K562 (cell line): ENCODE measurements at regions not wholly inside any gene's neighbourhood (a gene's known extent, or its start where the extent isn't known, plus 50 kb on each side); places are given as distances from the start of the nearest gene placed in this dataset.

Source experiments
- ATAC-seq: fragments of 200-7000 bp; cut with Tn5 transposase; 3 replicates; pipeline ENCODE4 v1.9.1; 2020; ENCODE audit warnings: moderate library complexity
- BruUV-seq: library from RNA; stranded (reverse); fragments of 400-500 nt; replicated peaks from 2 replicates; lab custom pipeline; 2021; lab: Mats Ljungman, UMichigan
- CTCF ChIA-PET: fragments of 300-600 bp; formaldehyde crosslinking; extraction: SDS; loops from one replicate; lab custom pipeline; 2021; ENCODE audit warnings: low intra/inter-chr PET ratio; lab: Yijun Ruan, JAX
- POLR2A ChIA-PET: fragments of 300-600, 350-650 bp; sonication (Branson Sonifier 250); formaldehyde crosslinking; extraction: SDS; loops from one replicate; lab custom pipeline; 2021; ENCODE audit warnings: antibody characterized with exemption, inconsistent platforms; lab: Yijun Ruan, JAX
- DNase-seq, 4 experiments: peaks; one replicate each; pipeline versions ENCODE4 v3.0.0 to v3.0.0-alpha.2; 2011 to 2018; ENCODE audit warnings: low spot score in 3 of 4, mixed read lengths in 3 of 4; ENCODE audit errors: extremely low read depth in 1 of 4
- FAIRE-seq: peaks from 2 replicates; lab custom pipeline; 2011; peaks lifted over from hg19 to GRCh38; lab: Jason Lieb, UNC
- H2AFZ ChIP-seq: 2 replicates; pipeline ENCODE4 v1.6.0; 2011; ENCODE audit warnings: low read depth, low read length, control low read depth, inconsistent platforms
- H3K27ac ChIP-seq: fragments of 200-600 bp; 3 replicates; pipeline ENCODE4 v1.8.0; 2011; ENCODE audit warnings: low read depth, mild to moderate bottlenecking, control low read depth, inconsistent platforms, low read length, moderate library complexity, mixed read lengths; ENCODE audit errors: extremely low read depth
- H3K27me3 ChIP-seq, 2 experiments: fragments of 300-600 bp in 1 of 2; 2 replicates in 1 of 2; 3 replicates in 1 of 2; pipeline versions ENCODE4 v1.6.0 to v1.8.0; 2011; ENCODE audit warnings: inconsistent platforms in 2 of 2, low read length in 2 of 2, mild to moderate bottlenecking in 1 of 2, mixed read lengths in 1 of 2, moderate library complexity in 1 of 2; ENCODE audit not compliant: control insufficient read depth in 2 of 2, insufficient read depth in 2 of 2
- H3K36me3 ChIP-seq: fragments of 300-600 bp; 3 replicates; pipeline ENCODE4 v1.8.0; 2011; ENCODE audit warnings: mild to moderate bottlenecking, low read length, inconsistent platforms; ENCODE audit not compliant: control insufficient read depth, insufficient read depth
- H3K4me1 ChIP-seq, 2 experiments: fragments of 200-600 bp in 1 of 2; replicated peaks in 1 of 2; 2 replicates in 1 of 2; 3 replicates in 1 of 2; pipeline versions ENCODE4 v1.5.1 to v1.8.0; 2011; ENCODE audit warnings: inconsistent platforms in 2 of 2, low read length in 2 of 2, mild to moderate bottlenecking in 1 of 2, mixed read lengths in 1 of 2, moderate library complexity in 1 of 2; ENCODE audit not compliant: control insufficient read depth in 2 of 2, insufficient read depth in 2 of 2
- H3K4me2 ChIP-seq: 2 replicates; pipeline ENCODE4 v1.6.1; 2011; ENCODE audit warnings: low read length, control low read depth, inconsistent platforms, mixed read lengths; ENCODE audit not compliant: insufficient read depth
- H3K4me3 ChIP-seq: fragments of 200-600 bp; sonication (generic), shearing (Covaris generic); 2 replicates; pipeline ENCODE4 v1.5.1; 2016; ENCODE audit warnings: control low read depth, inconsistent platforms
- H3K79me2 ChIP-seq: fragments of 200-600 bp; 3 replicates; pipeline ENCODE4 v1.8.0; 2011; ENCODE audit warnings: low read length, inconsistent platforms; ENCODE audit not compliant: control insufficient read depth, insufficient read depth
- H3K9ac ChIP-seq, 2 experiments: 2 replicates each; pipeline versions ENCODE4 v1.6.0 to v1.6.1; 2011; ENCODE audit warnings: low read depth in 2 of 2, low read length in 2 of 2, control low read depth in 1 of 2, inconsistent platforms in 1 of 2, mild to moderate bottlenecking in 1 of 2, mixed read lengths in 1 of 2; ENCODE audit not compliant: insufficient read depth in 1 of 2
- H3K9me1 ChIP-seq: one replicate; pipeline ENCODE4 v1.6.0; 2011; ENCODE audit warnings: inconsistent platforms, mild to moderate bottlenecking, low read length, moderate library complexity; ENCODE audit not compliant: control insufficient read depth, insufficient read depth
- H3K9me3 ChIP-seq: replicated peaks from 2 replicates; pipeline ENCODE4 v1.5.1; 2011; ENCODE audit warnings: low read depth, low read length, inconsistent platforms; ENCODE audit not compliant: control insufficient read depth, insufficient read depth
- H4K20me1 ChIP-seq: replicated peaks from 2 replicates; pipeline ENCODE4 v1.6.1; 2011; ENCODE audit warnings: low read length, inconsistent platforms, mixed read lengths; ENCODE audit not compliant: control insufficient read depth, insufficient read depth
- DMBX1 ChIP-seq: fragments of 250-450 bp; sonication (Bioruptor Pico); IDR thresholded peaks from 2 replicates; pipeline ENCODE4 v1.8.0; 2022; ENCODE audit warnings: inconsistent platforms, mild to moderate bottlenecking, moderate library complexity, borderline replicate concordance
- EP300 ChIP-seq: IDR thresholded peaks from 2 replicates; pipeline ENCODE4 v1.6.1; 2012; ENCODE audit warnings: low read length, improper control_type of control experiment
- ERF ChIP-seq: fragments of 450-650 bp; formaldehyde crosslinking; IDR thresholded peaks from 2 replicates; pipeline ENCODE4 v1.4.0; 2020; ENCODE audit warnings: mild to moderate bottlenecking, mixed read lengths
- ETV5 ChIP-seq: sonication (generic); formaldehyde crosslinking; IDR thresholded peaks from 2 replicates; pipeline ENCODE4 v1.4.0; 2020; ENCODE audit warnings: low read depth, mild to moderate bottlenecking, missing genetic modification reagents
- HDAC2 ChIP-seq: fragments of 450-650 bp; IDR thresholded peaks from 2 replicates; pipeline ENCODE4 v1.6.1; 2016; ENCODE audit warnings: mild to moderate bottlenecking
- HNRNPUL1 ChIP-seq: fragments of 200-400 bp; formaldehyde crosslinking; IDR thresholded peaks from 2 replicates; pipeline ENCODE4 v1.6.1; 2017; ENCODE audit warnings: low read length
- SAFB2 ChIP-seq: fragments of 200-400 bp; formaldehyde crosslinking; IDR thresholded peaks from 2 replicates; pipeline ENCODE4 v1.6.1; 2018; ENCODE audit warnings: borderline replicate concordance, low read length, low read depth, moderate library complexity; ENCODE audit not compliant: severe bottlenecking
- TARDBP ChIP-seq: fragments of 450-650 bp; IDR thresholded peaks from 2 replicates; pipeline ENCODE4 v1.6.1; 2016
- ZFX ChIP-seq: sonication (generic); formaldehyde crosslinking; IDR thresholded peaks from 2 replicates; pipeline ENCODE4 v1.8.0; 2022; ENCODE audit warnings: mild to moderate bottlenecking, missing genetic modification reagents, moderate library complexity
- ZNF766 ChIP-seq: fragments of 200-800 bp; sonication (Bioruptor generic); conservative IDR thresholded peaks from 2 replicates; pipeline ENCODE4 v1.6.1; 2016; ENCODE audit warnings: missing genetic modification characterization, missing compliant biosample characterization
- WGBS: fragments of 100-300 bp; shearing (Covaris generic); methylation state at CpG from one replicate; pipeline ENCODE4 v1.1.6; 2016; ENCODE audit warnings: low coverage, mixed read lengths; ENCODE audit not compliant: insufficient coverage; ENCODE audit errors: missing lambda C conversion rate; 5-methylcytosine and 5-hydroxymethylcytosine counted together
- in situ Hi-C: fragments of 300-500 bp; cut with MboI; formaldehyde crosslinking; loops from 4 replicates; pipeline ENCODE4 v1.15.0; 2018; ENCODE audit warnings: inconsistent platforms, mixed read lengths
- intact Hi-C: fragments of 100-400 bp; cut with micrococcal nuclease; formaldehyde crosslinking; loops from 2 replicates; pipeline ENCODE4 v1.14.2; 2022
- TF ChIP-seq, protein P1 (sequence below): fragments of 200-800 bp; sonication (Bioruptor generic); IDR thresholded peaks from 2 replicates; pipeline ENCODE4 v1.6.1; 2017; ENCODE audit warnings: missing genetic modification characterization, missing compliant biosample characterization
- TF ChIP-seq, protein P2 (sequence below), 2 experiments: fragments of 250-450 bp in 1 of 2; fragments of 450-650 bp in 1 of 2; sonication (Bioruptor Pico) in 1 of 2; IDR thresholded peaks; 2 replicates each; pipeline versions ENCODE4 v1.6.1 to v1.8.0; 2016 to 2021; ENCODE audit warnings: mild to moderate bottlenecking in 2 of 2, moderate library complexity in 2 of 2, missing compliant biosample characterization in 1 of 2, missing genetic modification characterization in 1 of 2
- TF ChIP-seq, protein P3 (sequence below): sonication (generic); formaldehyde crosslinking; IDR thresholded peaks from 2 replicates; pipeline ENCODE4 v1.5.0; 2020; ENCODE audit warnings: missing genetic modification reagents

DNA sequence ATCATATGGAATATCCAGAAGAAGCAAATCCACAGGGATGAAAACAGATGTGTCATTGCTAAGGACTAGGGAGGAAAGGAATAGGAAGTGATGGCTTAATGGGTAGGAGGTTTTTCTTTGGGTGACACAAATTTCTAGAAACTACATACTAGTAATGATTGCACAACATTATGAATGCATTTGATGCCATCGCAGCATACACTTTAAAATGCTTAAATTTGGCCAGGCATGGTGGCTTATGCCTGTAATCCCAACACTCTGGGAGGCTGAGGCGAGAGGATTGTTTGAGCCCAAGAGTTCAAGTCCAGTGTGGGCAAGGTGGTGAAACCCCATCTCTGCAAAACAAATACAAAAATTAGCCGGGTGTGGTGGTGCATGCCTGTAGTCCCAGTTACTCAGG lies 1370.8 kb downstream of the AACS start:
- POLR2A ChIA-PET = no interaction called here
- no TSS peak for BruUV-seq
- 0% methylated on average over 3 of the region's 3 CpGs for WGBS

More for the DNA sequence above, 1370.8 kb downstream of the AACS start:
- no peak for FAIRE-seq
- Histone ChIP-seq H3K4me1 (no peaks in the 10 kb centered on the region), H2AFZ (no peak overlapping the region), H3K79me2 (no peaks in the 10 kb centered on the region), H4K20me1 (no peaks in the 10 kb centered on the region), H3K9me3 (no peaks in the 10 kb centered on the region), H3K27ac (no peak overlapping the region), H3K27me3 (no peaks in the 10 kb centered on the region), H3K36me3 (no peaks in the 10 kb centered on the region), H3K4me3 (no peak overlapping the region), H3K4me2 (no peak overlapping the region), H3K9me1 (no peaks in the 10 kb centered on the region), H3K9ac (no peak overlapping the region)
- TF ChIP-seq HNRNPUL1 = no peak
- TF ChIP-seq, protein P1, sequence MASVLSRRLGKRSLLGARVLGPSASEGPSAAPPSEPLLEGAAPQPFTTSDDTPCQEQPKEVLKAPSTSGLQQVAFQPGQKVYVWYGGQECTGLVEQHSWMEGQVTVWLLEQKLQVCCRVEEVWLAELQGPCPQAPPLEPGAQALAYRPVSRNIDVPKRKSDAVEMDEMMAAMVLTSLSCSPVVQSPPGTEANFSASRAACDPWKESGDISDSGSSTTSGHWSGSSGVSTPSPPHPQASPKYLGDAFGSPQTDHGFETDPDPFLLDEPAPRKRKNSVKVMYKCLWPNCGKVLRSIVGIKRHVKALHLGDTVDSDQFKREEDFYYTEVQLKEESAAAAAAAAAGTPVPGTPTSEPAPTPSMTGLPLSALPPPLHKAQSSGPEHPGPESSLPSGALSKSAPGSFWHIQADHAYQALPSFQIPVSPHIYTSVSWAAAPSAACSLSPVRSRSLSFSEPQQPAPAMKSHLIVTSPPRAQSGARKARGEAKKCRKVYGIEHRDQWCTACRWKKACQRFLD (CRISPR knock-in tag) = no peak
- no peak for TF ChIP-seq ERF (CRISPR knock-in tag)
- TF ChIP-seq, protein P2, sequence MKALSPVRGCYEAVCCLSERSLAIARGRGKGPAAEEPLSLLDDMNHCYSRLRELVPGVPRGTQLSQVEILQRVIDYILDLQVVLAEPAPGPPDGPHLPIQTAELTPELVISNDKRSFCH (CRISPR knock-in tag; IDR thresholded peaks at IDR 0.05) = no peak
- TF ChIP-seq, protein P2 (tag; IDR thresholded peaks at IDR 0.05) = no peak
- no peak for TF ChIP-seq TARDBP
- TF ChIP-seq ETV5 (CRISPR knock-in tag) = no peak
- TF ChIP-seq, protein P3, sequence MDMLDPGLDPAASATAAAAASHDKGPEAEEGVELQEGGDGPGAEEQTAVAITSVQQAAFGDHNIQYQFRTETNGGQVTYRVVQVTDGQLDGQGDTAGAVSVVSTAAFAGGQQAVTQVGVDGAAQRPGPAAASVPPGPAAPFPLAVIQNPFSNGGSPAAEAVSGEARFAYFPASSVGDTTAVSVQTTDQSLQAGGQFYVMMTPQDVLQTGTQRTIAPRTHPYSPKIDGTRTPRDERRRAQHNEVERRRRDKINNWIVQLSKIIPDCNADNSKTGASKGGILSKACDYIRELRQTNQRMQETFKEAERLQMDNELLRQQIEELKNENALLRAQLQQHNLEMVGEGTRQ (CRISPR knock-in tag) = no peak
- no peak for TF ChIP-seq HDAC2
- TF ChIP-seq ZFX (CRISPR knock-in tag) = no peak
- no peak for TF ChIP-seq ZNF766 (CRISPR knock-in tag)
- TF ChIP-seq EP300 = no peak
- TF ChIP-seq SAFB2 = no peak
- TF ChIP-seq DMBX1 (CRISPR knock-in tag) = no peak
- CTCF ChIA-PET = no interaction called here
- no peak for DNase-seq
- intact Hi-C loops = no loop called here
- in situ Hi-C loops = no loop called here
- ATAC-seq = no peak
